B cell (primary cell): ENCODE measurements at regions not wholly inside any gene's neighbourhood (a gene's known extent, or its start where the extent isn't known, plus 50 kb on each side); places are given as distances from the start of the nearest gene placed in this dataset.

Experiments used
- ATAC-seq: fragments of 200-7000 bp; cut with Tn5 transposase; one replicate; pipeline ENCODE4 v1.10.0; 2021; ENCODE audit warnings: low read depth, mild to moderate bottlenecking, moderate number of reproducible peaks, moderate library complexity
- CTCF ChIA-PET: fragments of 350-600 bp; sonication (Branson Sonifier 250); formaldehyde crosslinking; loops from one replicate; lab custom pipeline; 2021; ENCODE audit warnings: antibody characterized with exemption, inconsistent platforms; lab: Charles Lee
- POLR2A ChIA-PET: fragments of 350-600 bp; sonication (Branson Sonifier 250); formaldehyde crosslinking; loops from one replicate; lab custom pipeline; 2021; ENCODE audit warnings: antibody characterized with exemption; lab: Charles Lee
- DNase-seq: peaks from one replicate; pipeline ENCODE4 v3.0.0; 2013
- H2AFZ ChIP-seq: 2 replicates; pipeline ENCODE4 v1.6.1; 2012; ENCODE audit warnings: mild to moderate bottlenecking, low read depth, low read length; ENCODE audit not compliant: insufficient read depth, poor library complexity, severe bottlenecking
- H3K27ac ChIP-seq, 2 donors: 1 replicate in 1 of 2; 2 replicates in 1 of 2; pipeline ENCODE4 v1.5.1; 2012 to 2013; ENCODE audit warnings: low read length in 2 of 2, mild to moderate bottlenecking in 2 of 2, moderate library complexity in 1 of 2
- H3K27me3 ChIP-seq, 4 experiments: fragments of 200-600 bp in 1 of 4; sonication (generic) in 1 of 4; replicated peaks in 1 of 4; 1 replicate in 2 of 4; 2 replicates in 2 of 4; pipeline versions ENCODE4 v1.6.1 to v1.7.0; 2013 to 2016; ENCODE audit warnings: low read length in 3 of 4, mild to moderate bottlenecking in 2 of 4, mixed read lengths in 1 of 4, moderate library complexity in 1 of 4; ENCODE audit not compliant: insufficient read depth in 4 of 4, control insufficient read depth in 3 of 4; ENCODE audit errors: control extremely low read depth in 1 of 4
- H3K36me3 ChIP-seq, 2 experiments: replicated peaks in 1 of 2; 1 replicate in 1 of 2; 2 replicates in 1 of 2; pipeline versions ENCODE4 v1.6.1 to v1.7.1; 2013; ENCODE audit warnings: low read length in 1 of 2; ENCODE audit not compliant: insufficient read depth in 2 of 2, control insufficient read depth in 1 of 2; ENCODE audit errors: control extremely low read depth in 1 of 2, extremely low read depth in 1 of 2
- H3K4me1 ChIP-seq, 2 donors: fragments of 200-600 bp in 1 of 2; sonication (generic) in 1 of 2; 1 replicate in 1 of 2; 2 replicates in 1 of 2; pipeline versions ENCODE4 v1.5.1 to v1.6.1; 2013 to 2017; ENCODE audit warnings: low read length in 2 of 2; ENCODE audit not compliant: control insufficient read depth in 2 of 2, insufficient read depth in 2 of 2
- H3K4me2 ChIP-seq: replicated peaks from 2 replicates; pipeline ENCODE3; 2012; ENCODE audit warnings: mild to moderate bottlenecking, low read depth, low read length; ENCODE audit not compliant: poor library complexity, severe bottlenecking
- H3K4me3 ChIP-seq, 5 experiments: fragments of 200-600 bp in 1 of 5; sonication (generic) in 1 of 5; 1 replicate in 3 of 5; 2 replicates in 2 of 5; pipeline versions ENCODE4 v1.5.1 to v1.7.0; 2011 to 2016; ENCODE audit warnings: low read length in 4 of 5, mild to moderate bottlenecking in 4 of 5, low read depth in 2 of 5, control low read depth in 1 of 5, moderate library complexity in 1 of 5; ENCODE audit not compliant: insufficient read depth in 1 of 5; ENCODE audit errors: control extremely low read depth in 1 of 5, extremely low read depth in 1 of 5
- H3K79me2 ChIP-seq: fragments of 200-600 bp; sonication (generic); one replicate; pipeline ENCODE4 v1.6.0; 2016; ENCODE audit warnings: low read length; ENCODE audit not compliant: control insufficient read depth, insufficient read depth
- H3K9ac ChIP-seq: fragments of 200-600 bp; sonication (generic); 2 replicates; pipeline ENCODE4 v1.6.1; 2017; ENCODE audit warnings: mild to moderate bottlenecking, low read length, moderate library complexity
- H3K9me3 ChIP-seq, 3 donors: one replicate each; pipeline versions ENCODE4 v1.6.1 to v1.7.1; 2013; ENCODE audit warnings: low read length in 2 of 3; ENCODE audit not compliant: control insufficient read depth in 2 of 3, insufficient read depth in 1 of 3; ENCODE audit errors: control extremely low read depth in 1 of 3
- H4K20me1 ChIP-seq: 2 replicates; pipeline ENCODE4 v1.6.0; 2012; ENCODE audit warnings: mild to moderate bottlenecking, low read length; ENCODE audit not compliant: insufficient read depth, control insufficient read depth, poor library complexity, severe bottlenecking
- H3K27ac Mint-ChIP-seq: one replicate; pipeline ENCODE4 v1.8.0; 2021; ENCODE audit warnings: mixed read lengths
- H3K27me3 Mint-ChIP-seq: one replicate; pipeline ENCODE4 v1.8.0; 2021; ENCODE audit warnings: mixed read lengths
- H3K4me1 Mint-ChIP-seq: one replicate; pipeline ENCODE4 v1.8.0; 2021; ENCODE audit warnings: mixed read lengths
- H3K4me3 Mint-ChIP-seq: one replicate; pipeline ENCODE4 v1.8.0; 2021; ENCODE audit warnings: mixed read lengths
- H3K9me3 Mint-ChIP-seq: one replicate; pipeline ENCODE4 v1.8.0; 2022; ENCODE audit warnings: mixed read lengths; ENCODE audit not compliant: insufficient read depth
- EZH2 ChIP-seq: IDR thresholded peaks from 2 replicates; pipeline ENCODE4 v1.6.1; 2012; ENCODE audit warnings: borderline replicate concordance, low read depth, mild to moderate bottlenecking, moderate library complexity, low read length; ENCODE audit not compliant: insufficient read depth, poor library complexity, severe bottlenecking
- WGBS: methylation state at CpG from one replicate; pipeline ENCODE4 v1.1.5; 2013; ENCODE audit warnings: missing lambda C conversion rate; ENCODE audit not compliant: insufficient coverage; 5-methylcytosine and 5-hydroxymethylcytosine counted together
- intact Hi-C: fragments of 100-400 bp; cut with micrococcal nuclease; formaldehyde crosslinking; loops from one replicate; pipeline ENCODE4 v1.10.0; 2022
- TF ChIP-seq, protein P1 (sequence below): fragments of 200-600 bp; IDR thresholded peaks from one replicate; pipeline ENCODE4 v1.8.0; 2022; ENCODE audit warnings: antibody characterized with exemption, mild to moderate bottlenecking

DNA sequence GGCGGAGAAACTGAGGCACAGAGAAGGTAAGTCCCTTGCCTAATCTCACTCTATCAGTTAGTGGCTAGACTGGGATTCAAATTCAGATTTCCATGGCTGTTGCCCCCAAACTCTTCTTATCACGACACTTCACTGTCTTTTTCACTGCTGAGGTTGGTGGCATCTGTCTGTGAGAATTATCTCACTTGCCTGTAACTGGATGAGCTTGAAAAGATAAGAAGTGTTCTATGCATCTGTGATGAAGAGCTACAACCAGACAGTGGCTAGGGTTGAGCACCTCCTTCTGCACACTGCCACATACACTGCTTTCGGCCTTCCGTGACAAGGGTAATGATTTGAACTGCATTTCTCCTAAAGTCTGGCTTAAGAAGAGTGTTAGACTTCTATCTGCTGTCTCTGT, 107.9 kb upstream of the TEX13D start:
- no peak overlapping the region for H3K9ac ChIP-seq
- no peaks in the 10 kb centered on the region for H4K20me1 ChIP-seq
- CTCF ChIA-PET, result no interaction called here
- POLR2A ChIA-PET, result no interaction called here
- no peaks in the 10 kb centered on the region for H3K27me3 ChIP-seq
- WGBS, result no CpG with 5 or more reads among the region's 4 CpGs
- no peak overlapping the region for H3K4me2 ChIP-seq
- H3K4me1 Mint-ChIP-seq, result peaks cover 5% of the 10 kb centered on the region
- no peaks in the 10 kb centered on the region for H3K9me3 Mint-ChIP-seq
- DNase-seq, result no peak
- no peak overlapping the region for H3K27ac ChIP-seq
- H3K36me3 ChIP-seq, result no peaks in the 10 kb centered on the region
- ATAC-seq, result no peak
- H3K4me1 ChIP-seq, result peaks cover 0 to 1% of the 10 kb centered on the region in 2 donors
- H3K27me3 Mint-ChIP-seq, result no peaks in the 10 kb centered on the region
- intact Hi-C loops, result no loop called here
- no peaks in the 10 kb centered on the region for H3K9me3 ChIP-seq
- H3K79me2 ChIP-seq, result no peaks in the 10 kb centered on the region
- no peak overlapping the region for H3K4me3 ChIP-seq
- no peak for TF ChIP-seq EZH2
- TF ChIP-seq, protein P1, sequence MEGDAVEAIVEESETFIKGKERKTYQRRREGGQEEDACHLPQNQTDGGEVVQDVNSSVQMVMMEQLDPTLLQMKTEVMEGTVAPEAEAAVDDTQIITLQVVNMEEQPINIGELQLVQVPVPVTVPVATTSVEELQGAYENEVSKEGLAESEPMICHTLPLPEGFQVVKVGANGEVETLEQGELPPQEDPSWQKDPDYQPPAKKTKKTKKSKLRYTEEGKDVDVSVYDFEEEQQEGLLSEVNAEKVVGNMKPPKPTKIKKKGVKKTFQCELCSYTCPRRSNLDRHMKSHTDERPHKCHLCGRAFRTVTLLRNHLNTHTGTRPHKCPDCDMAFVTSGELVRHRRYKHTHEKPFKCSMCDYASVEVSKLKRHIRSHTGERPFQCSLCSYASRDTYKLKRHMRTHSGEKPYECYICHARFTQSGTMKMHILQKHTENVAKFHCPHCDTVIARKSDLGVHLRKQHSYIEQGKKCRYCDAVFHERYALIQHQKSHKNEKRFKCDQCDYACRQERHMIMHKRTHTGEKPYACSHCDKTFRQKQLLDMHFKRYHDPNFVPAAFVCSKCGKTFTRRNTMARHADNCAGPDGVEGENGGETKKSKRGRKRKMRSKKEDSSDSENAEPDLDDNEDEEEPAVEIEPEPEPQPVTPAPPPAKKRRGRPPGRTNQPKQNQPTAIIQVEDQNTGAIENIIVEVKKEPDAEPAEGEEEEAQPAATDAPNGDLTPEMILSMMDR, result no peak
- no peak overlapping the region for H3K4me3 Mint-ChIP-seq
- no peak overlapping the region for H2AFZ ChIP-seq
- H3K27ac Mint-ChIP-seq, result no peak overlapping the region

DNA sequence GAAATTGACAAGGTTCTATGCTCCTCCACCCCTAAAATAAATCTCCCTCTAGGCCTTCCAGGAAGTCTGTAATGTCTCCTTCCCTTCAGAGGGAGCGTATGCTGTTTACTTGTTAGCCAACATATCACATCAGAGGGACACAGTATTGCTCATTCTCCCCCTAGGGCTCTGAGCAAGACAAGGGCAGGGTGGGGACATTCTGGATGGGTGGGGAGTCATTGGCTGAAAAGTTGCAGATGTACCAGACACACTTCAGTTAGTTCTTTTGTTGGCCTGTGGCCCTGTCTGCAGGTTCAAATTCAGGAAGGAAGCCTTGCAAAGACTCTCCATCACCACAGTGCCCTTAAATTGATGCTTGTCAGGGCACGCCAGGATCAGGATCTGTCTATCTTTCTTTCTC, 106.3 kb upstream of the TEX13D start:
- ATAC-seq (no peak), DNase-seq (no peak)
- Histone ChIP-seq H3K9me3 (no peaks in the 10 kb centered on the region), H3K27ac (no peak overlapping the region), H3K36me3 (no peaks in the 10 kb centered on the region), H3K9ac (no peak overlapping the region), H3K4me2 (no peak overlapping the region), H3K4me3 (no peak overlapping the region), H3K27me3 (no peaks in the 10 kb centered on the region), H3K79me2 (no peaks in the 10 kb centered on the region), H4K20me1 (no peaks in the 10 kb centered on the region), H3K4me1 (no peaks in the 10 kb centered on the region), H2AFZ (no peak overlapping the region)
- no peak for TF ChIP-seq EZH2
- TF ChIP-seq, protein P1, result no peak
- H3K27me3 Mint-ChIP-seq, result no peaks in the 10 kb centered on the region
- intact Hi-C loops, result no loop called here
- no peaks in the 10 kb centered on the region for H3K4me1 Mint-ChIP-seq
- POLR2A ChIA-PET, result no interaction called here
- no peaks in the 10 kb centered on the region for H3K9me3 Mint-ChIP-seq
- WGBS, result 20% methylated on average over 1 of the region's 2 CpGs
- no peak overlapping the region for H3K27ac Mint-ChIP-seq
- CTCF ChIA-PET, result no interaction called here
- no peak overlapping the region for H3K4me3 Mint-ChIP-seq
